GM18505 (cell line): ENCODE measurements at regions not wholly inside any gene's neighbourhood (a gene's known extent, or its start where the extent isn't known, plus 50 kb on each side); places are given as distances from the start of the nearest gene placed in this dataset.
"Not testable (repeated sequence)": the region's sequence is repeated elsewhere in the genome, so short reads cannot be mapped to it uniquely, and the experiment has no call there.

Source experiments
- ATAC-seq: cut with Tn5 transposase; IDR thresholded peaks from one replicate; pipeline ENCODE4 v1.9.1; 2021; ENCODE audit not compliant: unreplicated experiment
- POLR2A ChIP-seq: IDR thresholded peaks from 4 replicates; pipeline ENCODE4 v1.6.1; 2011; ENCODE audit warnings: borderline replicate concordance; ENCODE audit not compliant: insufficient read depth, insufficient read length; ENCODE audit errors: extremely low read depth

GRCh38 chr10:84945791-84946190 is 617.4 kb downstream of the CCSER2 start:
- no peak for TF ChIP-seq POLR2A
- no peak for ATAC-seq

DNA sequence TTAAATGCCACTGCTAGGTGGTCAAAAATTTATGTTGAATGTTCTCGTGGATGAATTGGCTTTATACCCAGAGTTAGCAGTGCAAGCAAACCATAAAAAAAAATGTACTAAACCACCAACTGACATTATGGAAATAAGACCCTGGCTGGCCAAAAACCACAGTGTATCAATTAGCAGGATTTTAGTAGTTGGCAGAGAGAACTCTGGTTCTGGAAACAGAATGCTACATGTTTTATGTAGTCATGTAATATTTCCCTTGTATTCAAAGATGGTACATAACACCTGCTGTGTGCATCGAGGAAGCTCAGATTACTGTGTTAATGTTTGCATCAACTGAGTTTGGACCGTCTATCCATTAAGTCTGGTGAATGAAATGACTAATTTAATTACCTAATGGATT is 618.5 kb downstream of the CCSER2 start:
- no peak for TF ChIP-seq POLR2A
- no peak for ATAC-seq

GRCh38 chr10:84948644-84949043 is 620.3 kb downstream of the CCSER2 start:
- TF ChIP-seq POLR2A = no peak
- ATAC-seq = no peak

DNA sequence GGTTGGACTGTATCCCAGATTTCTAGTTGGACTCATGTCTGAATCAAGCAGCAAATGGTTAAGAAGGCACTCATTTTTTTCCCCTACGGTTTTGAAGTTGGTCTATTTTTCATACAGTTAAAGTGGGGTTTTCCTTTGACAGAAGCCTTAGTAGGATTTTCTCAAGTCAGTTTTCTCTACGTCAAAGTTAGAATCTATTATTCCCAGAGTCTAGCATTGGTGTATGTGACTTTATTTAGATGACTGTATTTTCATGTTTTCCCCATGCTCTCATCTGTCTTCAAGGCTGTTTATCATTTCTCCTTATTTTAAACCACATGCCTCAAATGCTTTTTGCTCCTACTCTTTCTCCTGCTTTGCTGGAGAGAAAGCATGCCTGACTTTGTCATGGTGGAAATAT is 623.2 kb downstream of the CCSER2 start:
- TF ChIP-seq POLR2A = no peak
- ATAC-seq = no peak

- no peak for ATAC-seq
- TF ChIP-seq POLR2A = no peak
Measured at GRCh38 chr10:84957427-84957826, 629.0 kb downstream of the CCSER2 start.

DNA sequence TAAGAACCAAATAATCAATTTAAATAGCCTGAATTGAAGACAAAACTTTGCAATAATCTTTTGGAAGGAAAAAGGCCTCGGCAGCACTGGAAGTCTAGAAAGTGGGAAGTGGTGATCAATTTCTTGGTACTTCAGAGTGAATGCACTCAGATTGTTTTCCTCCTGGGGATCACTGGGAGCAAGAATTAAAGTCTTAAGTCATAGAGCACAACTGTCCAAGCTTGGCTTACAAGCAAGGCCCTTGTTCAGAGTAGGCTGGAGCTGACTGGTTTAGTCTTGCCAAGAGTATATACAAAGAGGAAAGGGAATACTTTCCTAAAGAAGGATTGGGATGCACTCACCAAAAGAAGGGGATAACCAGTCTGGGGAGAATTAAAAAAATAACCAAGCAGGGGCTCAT is 637.1 kb downstream of the CCSER2 start:
- TF ChIP-seq POLR2A = no peak
- ATAC-seq = no peak

GRCh38 chr10:84966708-84967441 is 638.5 kb downstream of the CCSER2 start:
- TF ChIP-seq POLR2A = no peak
- ATAC-seq = no peak

DNA sequence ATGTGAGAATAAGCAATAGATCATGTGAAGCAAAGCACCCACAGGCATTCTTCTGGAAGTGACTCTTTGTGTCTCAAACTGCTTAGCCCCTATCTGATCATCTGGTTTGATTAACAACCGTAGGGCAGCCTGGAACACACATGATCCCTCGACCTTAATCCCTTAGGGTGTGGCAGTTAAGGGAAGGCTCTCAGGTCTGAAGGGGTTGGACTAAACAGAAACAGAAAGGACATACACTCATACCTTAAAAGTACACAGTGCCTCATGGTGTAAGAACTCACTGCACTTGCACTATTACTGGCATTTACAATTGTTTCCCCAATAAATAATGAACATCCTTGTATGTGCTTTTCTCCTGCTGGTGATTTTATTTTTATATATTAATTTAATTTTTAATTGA is 640.9 kb downstream of the CCSER2 start:
- ATAC-seq = not testable (repeated sequence)

DNA sequence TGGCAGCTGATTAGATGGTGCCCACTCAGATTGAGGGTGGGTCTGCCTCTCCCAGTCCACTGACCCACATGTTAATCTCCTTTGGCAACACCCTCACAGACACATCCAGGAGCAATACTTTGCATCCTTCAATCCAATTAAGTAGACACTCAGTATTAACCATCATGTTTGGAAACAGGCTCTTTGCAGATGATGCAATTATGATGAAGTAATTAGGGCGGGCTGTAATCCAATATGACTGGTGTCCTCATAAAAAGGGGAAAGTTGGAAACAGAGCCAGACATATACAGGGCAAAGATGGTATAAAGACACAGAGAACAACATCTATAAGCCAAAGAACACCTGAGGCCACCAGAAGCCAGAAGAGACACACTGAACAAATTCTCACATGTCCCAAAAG is 658.6 kb downstream of the CCSER2 start:
- TF ChIP-seq POLR2A = no peak
- no peak for ATAC-seq

DNA sequence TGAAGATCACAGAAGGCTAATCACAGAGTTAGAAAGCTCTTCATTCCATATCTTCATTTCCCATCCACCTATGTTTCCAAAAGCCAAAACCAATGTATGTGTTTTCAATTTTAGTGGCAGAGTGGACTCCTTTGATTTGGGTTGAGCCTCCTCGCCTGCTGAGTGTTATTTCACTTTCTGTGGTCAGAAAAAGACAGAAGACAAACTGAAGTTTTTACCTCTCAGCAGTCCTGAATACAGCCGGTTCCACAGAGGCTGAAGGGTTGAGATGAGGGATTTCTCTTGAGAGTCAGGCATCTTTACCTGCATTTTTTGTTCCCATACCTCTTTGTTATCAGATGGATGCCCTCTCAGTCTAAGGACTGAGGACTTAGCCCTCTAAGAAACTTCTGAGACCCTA is 659.6 kb downstream of the CCSER2 start:
- ATAC-seq = no peak
- TF ChIP-seq POLR2A = no peak

- no peak for ATAC-seq
- TF ChIP-seq POLR2A = no peak
Measured at GRCh38 chr10:84990713-84991112, 662.3 kb downstream of the CCSER2 start.

DNA sequence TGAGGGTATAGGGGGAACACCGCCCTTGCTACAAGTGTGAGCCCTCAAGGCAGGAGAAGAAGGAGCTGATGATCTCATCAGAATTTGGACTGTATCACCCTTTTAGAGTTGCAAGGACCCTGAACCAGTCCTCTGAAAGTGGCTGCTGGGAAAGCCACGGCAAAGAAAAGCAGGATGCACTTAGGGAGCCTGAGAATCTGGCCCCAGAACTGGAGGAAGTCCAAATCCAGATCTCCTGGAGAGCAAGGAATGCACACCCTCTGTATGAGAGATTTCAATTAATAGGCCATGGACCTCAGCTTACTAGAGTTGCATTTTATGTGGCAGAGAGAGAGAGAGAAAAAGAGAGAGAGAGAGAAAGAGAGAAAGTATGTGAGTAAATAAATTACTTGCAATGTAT is 662.9 kb downstream of the CCSER2 start:
- no peak for ATAC-seq
- TF ChIP-seq POLR2A = no peak

DNA sequence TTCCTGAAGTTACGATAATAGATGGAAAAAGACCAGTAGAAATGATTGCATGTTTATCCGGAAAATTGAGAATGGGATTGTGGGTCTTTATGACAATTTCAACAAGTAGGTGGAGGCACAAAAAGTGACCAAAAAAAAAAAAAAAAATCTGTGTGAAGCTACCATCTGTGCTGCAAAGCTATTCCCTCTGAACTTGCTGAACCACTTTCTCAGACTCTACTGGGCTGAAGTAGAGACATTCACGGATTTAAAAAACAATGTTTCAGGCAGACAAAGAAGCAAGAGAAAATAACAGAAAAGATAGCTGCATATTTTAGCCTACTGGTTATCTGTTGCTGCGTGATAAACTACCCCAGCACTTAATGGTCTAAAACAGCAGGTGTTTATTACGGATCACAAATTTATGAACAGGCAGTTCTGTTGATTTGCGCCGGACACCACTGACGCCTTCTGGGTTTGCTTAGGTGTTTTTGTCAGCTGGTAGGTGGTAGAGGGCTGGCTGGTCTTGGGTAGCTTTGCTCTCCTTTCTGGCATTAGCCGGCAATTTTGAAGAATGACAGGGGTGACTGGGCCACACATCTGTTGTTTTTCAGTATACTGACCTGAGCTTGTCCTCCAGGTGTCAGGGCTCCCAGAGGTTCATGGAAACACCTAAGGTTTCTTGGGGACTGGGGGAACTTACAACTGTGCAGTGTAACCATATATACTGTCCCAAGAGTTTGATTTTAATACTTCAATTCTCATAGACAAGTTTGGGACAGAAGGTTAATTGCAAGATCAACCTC is 665.1 kb downstream of the CCSER2 start:
- no peak for TF ChIP-seq POLR2A
- ATAC-seq = no peak

- no peak for ATAC-seq
- TF ChIP-seq POLR2A = no peak
Measured at GRCh38 chr10:84994722-84995121, 666.3 kb downstream of the CCSER2 start.

- ATAC-seq = no peak
- no peak for TF ChIP-seq POLR2A
Measured at GRCh38 chr10:84996580-84996979, 668.2 kb downstream of the CCSER2 start.

GRCh38 chr10:84997870-84998269 is 669.5 kb downstream of the CCSER2 start:
- ATAC-seq = no peak
- no peak for TF ChIP-seq POLR2A
